Mucosa of gallbladder (tissue), 1 donor: ENCODE measurements at regions not wholly inside any gene's neighbourhood (a gene's known extent, or its start where the extent isn't known, plus 50 kb on each side); places are given as distances from the start of the nearest gene placed in this dataset.
"Not testable (repeated sequence)": the region's sequence is repeated elsewhere in the genome, so short reads cannot be mapped to it uniquely, and the experiment has no call there.

ENCODE experiments used
- DNase-seq: peaks from one replicate; pipeline ENCODE4 v3.0.0-alpha.2; 2020; ENCODE audit warnings: low spot score
- donor health status: DM: no; HTN: no; CAD: no.

DNA sequence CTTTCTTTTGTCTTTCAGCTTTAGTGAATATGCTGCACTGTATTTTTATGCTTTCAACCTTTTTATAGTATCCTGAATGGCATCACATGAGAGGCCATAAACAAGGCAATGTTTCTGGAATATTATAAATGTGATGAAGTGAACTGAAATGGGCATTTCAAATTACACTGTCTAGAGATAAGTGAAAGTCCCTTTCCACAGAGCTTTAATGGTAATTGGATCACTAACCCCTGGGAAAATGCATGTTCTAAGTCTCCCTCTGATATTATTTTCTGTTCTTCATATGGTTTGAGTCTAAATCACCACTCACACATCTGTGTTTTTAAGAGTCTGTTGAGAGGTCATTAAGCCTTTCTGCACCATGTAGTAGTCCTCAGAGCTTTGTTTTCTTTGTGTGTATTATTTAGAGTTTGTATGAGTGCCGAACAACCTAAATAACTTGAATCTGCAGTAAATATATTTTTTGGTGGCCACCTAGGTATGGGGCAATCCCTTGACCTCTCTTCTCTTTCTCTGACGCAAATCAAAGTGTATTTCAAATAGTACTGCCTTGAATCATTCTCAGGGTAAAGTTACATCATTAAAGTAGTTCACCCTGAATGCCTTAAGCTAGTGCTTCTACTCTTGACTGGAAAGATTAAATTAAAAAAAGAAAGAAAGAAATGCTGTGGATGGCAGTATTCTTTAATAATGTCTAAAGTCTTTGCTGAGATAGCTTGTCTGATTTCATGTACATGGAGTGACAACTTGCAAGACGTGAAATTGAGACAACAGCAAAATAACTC is 1931.0 kb upstream of the CDH6 start:
- DNase-seq, result no peak

DNA sequence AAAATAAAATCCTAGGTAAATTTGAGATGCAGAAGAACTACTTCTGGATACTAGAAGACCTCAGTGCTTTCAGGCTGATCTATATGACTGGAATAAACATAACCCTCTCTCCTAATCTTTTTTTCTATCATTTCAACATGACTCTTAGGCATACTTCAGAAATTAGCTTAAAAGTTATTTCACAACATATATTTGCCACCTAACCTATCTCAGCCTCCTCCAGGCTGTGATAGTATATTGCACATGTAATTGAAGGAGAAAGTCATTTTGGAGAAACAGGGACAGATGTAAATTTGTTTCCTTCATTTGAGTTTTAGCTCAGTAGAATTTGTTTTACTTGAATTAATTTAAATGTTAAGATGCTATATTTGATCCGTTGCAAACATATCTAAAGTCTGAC is 1932.3 kb upstream of the CDH6 start:
- DNase-seq, result no peak

DNA sequence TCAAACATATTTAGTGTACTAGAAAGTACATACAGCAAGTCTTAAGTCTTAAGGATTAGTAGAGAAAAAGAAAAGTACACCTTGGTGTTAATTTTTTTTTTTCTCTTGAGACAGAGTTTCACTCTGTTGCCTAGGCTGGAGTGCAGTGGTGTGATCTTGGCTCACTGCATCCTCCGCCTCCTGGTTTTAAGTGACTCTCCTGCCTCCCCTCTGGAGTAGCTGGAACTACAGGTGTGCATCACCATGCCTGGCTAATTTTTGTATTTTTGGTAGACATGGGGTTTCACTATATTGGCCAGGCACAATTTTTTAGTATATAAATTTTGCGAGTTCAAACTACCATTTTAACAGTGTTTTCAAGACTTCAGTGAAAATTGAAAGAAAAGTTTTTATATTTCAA is 1941.1 kb upstream of the CDH6 start:
- no peak for DNase-seq

DNA sequence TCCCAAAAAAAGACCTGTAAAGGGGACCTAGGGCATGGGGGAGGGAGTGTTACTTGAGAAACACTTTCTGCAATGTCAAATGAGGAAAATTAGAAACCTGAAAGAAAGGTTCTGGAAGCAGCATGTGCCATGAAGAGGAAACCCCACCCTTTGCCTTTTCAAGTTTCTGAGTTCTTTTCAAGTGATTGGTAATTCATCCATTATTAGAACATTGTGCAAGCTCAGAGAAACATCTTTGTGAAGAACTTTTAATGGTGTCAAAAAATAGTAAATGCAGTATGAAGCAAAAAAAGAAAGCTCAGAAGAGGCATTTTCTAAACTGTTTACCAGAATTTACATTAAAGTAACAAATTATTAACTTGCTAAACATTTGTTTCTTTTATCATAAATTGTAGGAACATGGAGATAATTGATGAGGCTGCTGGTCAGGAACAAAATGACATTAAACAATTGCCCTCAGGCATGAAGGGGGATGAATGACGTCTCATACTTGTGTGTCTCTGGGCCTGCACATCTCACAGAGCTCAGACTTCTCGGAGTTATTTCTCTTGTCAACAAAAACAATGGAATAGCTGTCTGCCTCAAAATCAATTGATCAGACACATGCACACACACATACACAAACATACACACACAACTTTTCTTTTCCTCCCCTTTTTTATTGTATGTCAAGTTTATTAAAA is 1946.0 kb upstream of the CDH6 start:
- DNase-seq, result no peak

DNA sequence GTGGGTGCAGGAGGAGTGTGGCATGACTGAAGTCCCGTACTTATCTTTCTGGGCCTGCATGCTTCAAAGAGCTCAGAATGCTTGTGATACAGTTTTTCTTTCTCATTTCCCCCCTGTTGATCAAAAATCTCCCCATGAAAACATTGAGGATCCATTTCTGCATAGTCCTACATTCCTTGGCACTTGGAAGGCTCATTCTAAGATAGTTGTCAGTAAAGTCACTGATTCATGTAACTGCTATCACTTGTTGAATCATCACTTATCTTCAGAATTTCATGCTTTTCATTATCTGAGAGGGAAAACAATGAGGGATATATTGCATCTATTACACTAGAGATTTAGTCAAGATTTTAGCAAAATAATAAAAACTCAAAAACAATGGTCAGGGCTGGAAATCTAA is 1953.1 kb upstream of the CDH6 start:
- DNase-seq, result no peak

DNA sequence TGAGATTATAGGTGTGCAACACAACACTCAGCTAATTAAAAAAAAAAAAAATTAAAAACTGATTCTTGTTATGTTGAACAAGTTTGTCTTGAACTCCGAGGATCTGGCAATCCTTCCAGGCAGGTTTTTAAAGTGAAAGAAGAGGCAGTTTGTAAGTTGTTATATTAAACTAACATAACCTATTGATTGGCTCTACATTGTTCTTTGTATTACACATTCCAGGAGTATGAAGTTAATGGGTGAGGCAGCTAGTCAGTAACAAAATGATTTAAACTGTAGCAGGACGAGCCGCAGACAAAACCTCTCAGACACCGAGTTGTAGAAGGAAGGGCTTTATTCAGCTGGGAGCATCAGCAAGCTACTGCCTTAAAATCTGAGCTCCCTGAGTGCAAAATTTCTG is 1953.9 kb upstream of the CDH6 start:
- DNase-seq, result peak; percentile 14

DNA sequence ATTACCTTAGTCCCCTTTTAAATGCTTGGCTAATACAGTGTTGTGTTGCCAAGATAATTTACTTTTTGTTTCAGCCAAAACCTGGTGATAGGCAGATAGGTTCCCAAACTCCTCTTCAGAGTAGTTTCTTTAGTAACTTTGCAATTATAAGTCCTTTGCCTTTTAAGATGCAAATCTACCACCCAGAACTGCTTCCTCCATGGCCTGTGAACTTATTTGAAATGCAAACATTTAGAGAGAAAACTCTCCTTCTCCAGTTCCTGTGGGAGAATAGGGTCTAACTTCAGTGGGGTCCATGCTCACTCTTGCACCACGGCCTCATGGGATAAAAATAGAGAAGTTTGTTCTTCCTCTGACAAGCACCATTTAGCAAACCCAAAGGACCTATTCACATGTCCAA is 1955.4 kb upstream of the CDH6 start:
- DNase-seq, result no peak

DNA sequence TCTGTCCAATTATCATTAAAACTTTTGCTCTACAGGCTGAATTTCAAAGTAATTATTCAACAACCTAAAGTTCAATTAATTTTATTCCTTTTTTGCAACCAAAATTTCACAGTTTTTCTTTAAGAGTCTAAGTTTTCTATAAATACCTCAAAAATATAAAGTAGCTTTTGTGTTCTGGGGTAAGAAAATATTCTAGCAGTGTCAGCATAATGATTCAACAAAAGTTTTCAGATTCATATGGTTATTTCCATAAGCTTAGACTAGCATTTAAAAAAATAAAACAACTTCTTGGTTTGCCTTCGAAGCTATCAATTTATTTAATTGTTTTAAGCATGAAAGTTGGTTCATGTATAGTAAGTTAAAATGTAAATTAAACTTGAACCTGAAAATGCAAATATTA is 1962.3 kb upstream of the CDH6 start:
- no peak for DNase-seq

DNA sequence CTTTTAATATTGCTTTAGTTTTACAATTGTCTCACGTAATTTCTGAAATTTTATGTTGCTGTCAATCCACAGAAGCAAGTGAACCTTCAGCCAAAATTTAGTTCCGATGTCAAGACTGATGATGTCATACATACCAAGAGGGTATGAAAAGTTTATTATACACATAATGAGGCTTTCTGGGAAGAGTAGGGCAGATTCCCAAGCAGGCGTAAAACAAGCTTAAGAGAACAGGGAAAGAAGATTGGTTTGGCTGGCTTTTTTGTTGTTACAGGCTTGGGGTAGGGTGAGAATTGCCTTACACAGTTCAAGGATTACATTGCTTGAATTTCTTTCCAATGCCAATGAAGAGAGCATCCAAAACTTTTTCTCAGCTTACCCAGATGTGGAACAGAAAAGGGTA is 1962.9 kb upstream of the CDH6 start:
- DNase-seq, result no peak

DNA sequence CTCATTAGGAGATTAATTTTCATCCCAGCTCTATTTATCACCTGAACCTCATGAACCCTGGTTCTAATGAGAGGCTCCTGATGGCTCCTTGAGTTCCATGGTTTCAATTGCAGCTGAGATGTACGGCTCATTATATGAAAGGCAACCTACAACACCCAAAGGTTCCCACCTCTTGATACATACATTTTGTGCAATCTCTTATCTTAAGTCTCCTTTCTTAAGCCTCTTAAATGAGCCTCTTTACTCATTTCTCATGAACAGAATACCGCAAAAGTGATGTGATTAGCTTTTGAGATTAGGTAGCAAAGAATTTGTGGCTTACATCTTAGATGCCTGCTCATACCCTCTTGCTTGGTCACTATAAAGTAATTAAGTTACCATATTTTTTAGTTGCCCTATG is 1964.0 kb upstream of the CDH6 start:
- no peak for DNase-seq

DNA sequence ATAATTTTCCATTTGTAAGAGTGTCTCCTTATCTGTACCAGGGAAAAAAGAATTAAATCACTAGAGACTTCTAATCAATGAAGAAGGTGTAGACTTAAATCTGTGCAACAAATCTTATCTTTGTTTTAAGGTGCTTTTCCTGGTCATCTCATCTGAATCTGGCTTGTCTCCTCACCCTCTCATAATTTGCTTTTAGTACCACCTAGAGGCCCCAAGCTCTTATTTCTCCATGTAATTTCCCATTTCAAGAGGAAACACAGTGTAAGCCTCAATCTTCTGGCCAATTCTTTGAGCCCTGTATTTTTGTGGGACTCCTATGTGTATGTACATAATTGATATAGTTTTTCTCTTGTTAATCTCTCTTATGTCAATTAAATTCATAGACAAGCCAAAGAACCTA is 1975.3 kb upstream of the CDH6 start:
- DNase-seq, result no peak

DNA sequence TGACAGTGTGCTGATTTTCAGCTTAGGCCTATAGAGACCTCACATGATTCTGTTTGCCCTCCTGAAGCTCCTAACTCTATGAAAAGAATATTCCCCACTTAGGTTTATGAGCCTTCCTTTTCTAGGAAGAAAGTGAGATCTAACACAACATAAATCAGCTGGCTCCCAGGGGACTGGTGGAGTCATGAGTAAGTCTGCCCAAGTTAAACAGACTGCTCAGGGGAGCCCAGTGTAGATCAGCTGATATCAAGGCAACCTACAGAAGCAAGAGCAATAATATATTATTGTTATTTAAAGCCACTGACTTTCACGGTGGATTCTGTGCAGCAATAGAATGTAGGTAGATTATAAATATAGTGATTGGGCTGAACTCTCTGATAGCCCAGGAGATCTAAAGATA is 1978.6 kb upstream of the CDH6 start:
- DNase-seq, result no peak

DNA sequence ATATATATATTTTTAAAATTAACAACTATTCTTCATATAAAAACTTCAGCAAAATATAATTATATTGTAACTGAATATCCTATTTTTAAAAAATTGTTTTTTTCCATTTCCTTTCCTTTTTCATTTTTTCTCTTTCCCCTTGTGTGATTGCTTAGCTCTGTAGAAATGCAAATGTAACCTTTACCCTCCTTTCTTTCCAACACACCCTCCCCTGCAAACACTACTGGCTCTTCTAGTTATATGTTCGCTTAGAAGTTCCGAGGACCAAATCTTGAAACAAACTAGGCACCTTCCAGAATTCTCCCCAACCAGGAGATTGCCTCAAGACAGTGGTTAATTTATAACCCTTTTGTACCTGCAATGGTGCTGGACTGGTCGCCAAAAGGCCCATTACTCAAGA is 1980.0 kb upstream of the CDH6 start:
- no peak for DNase-seq

DNA sequence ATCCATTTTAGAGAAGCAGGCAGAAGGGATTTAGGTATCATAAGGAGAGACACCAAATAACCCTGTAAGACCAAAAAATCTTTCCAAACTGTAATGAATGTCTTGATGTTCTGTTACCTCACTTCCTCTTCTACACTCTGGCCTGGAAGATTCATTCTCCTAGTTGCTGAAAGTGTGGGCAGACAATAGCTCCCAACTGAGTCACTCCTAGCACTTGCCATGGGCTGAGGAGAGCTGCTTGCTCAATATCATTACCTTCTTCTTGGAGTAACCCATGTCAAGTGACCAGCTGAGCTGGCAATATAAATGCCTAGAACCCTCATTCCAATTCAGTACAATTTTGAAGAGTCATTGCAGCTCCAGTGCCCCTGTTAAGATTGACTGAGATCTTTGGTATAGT is 1985.5 kb upstream of the CDH6 start:
- DNase-seq, result no peak

DNA sequence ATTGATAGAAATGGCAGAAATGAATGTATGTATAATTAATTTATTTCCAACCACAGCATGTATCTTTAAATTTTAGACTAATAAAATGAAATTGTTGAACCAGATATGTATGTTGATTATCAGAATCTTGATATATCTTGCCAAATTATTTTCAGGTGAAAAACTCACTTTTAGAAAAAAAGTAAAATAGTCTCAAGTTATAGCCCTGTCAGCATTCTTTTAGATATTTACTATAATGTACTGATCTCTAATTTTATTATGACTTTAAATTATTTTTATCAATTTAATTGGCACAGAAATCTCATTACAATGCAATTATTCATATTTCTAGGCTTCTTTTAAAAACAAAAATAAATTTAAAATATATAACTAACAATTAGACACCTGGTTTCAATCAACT is 1990.4 kb upstream of the CDH6 start:
- no peak for DNase-seq

DNA sequence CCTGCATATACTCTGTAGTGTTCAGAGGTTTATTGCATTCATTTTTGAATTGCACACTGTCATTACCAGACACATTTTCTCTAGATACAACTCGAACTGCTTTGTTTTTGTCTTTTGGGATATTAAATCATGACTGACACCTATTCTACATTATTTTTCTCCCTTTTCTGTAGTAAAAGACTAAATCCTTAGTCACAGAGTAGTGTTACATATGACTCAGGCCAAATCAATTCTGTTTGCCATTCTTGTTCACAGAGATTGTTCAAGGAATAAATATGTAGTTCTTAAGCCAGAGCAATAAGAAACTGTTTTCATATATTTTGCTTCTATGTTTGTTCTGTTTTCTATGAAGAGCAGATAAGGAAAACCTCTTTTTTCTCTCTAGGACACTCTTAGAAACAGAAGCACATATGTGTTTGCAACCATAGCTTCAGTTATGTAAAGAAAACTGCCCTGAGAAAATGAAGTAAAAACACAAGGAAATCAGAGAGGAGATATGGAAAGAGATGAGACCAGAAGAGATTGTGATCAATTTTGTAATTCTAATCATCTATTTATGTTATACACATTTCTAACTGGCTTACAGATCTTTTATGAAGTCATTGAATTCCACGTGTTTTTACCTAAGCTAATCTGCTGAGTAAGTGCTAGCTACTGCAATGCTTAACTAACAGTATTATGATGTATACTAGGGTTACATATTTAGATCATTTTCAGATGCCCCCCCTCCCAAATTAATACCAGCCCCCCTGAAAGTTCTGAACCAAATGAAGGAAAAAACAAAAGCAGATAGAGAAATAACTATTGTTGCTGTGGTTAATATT is 1995.6 kb upstream of the CDH6 start:
- DNase-seq, result no peak

DNA sequence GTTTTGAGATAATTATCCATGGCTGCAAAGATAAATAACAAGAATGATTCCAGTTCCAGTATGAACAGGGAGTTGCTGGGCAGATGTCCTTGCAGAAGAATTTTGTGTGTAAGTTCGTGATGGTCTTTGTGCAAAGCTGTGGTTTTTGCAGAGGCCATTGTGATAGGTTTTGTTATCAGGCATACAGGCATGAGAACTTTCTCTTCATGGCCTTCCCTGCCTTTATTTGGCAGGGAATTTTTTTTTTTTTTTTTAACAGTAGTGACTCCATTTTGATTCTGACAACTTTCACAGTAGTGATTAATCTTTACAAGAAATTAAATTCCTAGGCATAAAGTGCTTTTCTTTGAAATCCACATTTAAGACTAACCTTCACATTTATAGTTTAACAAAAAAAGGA is 1999.5 kb upstream of the CDH6 start:
- DNase-seq, result no peak

DNA sequence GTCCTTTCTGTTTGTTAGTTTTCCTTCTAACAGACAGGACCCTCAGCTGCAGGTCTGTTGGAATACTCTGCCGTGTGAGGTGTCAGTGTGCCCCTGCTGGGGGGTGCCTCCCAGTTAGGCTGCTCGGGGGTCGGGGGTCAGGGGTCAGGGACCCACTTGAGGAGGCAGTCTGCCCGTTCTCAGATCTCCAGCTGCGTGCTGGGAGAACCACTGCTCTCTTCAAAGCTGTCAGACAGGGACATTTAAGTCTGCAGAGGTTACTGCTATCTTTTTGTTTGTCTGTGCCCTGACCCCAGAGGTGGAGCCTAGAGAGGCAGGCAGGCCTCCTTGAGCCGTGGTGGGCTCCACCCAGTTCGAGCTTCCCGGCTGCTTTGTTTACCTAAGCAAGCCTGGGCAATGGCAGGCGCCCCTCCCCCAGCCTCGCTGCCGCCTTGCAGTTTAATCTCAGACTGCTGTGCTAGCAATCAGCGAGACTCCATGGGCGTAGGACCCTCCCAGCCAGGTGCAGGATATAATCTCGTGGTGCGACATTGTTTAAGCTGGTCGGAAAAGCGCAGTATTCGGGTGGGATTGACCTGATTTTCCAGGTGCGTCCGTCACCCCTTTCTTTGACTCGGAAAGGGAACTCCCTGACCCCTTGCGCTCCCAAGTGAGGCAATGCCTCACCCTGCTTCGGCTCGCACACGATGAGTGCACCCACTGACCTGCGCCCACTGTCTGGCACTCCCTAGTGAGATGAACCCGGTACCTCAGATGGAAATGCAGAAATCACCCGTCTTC is 2002.0 kb upstream of the CDH6 start:
- not testable (repeated sequence) for DNase-seq

DNA sequence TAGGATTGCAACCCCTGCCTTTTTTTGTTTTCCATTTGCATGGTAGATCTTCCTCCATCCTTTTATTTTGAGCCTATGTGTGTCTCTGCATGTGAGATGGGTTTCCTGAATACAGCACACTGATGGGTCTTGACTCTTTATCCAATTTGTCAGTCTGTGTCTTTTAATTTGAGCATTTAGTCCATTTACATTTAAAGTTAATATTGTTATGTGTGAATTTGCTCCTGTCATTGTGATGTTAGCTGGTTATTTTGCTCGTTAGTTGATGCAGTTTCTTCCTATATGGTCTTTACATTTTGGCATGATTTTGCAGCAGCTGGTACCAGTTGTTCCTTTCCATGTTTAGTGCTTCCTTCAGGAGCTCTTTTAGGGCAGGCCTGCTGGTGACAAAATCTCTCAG is 2003.1 kb upstream of the CDH6 start:
- DNase-seq, result not testable (repeated sequence)

DNA sequence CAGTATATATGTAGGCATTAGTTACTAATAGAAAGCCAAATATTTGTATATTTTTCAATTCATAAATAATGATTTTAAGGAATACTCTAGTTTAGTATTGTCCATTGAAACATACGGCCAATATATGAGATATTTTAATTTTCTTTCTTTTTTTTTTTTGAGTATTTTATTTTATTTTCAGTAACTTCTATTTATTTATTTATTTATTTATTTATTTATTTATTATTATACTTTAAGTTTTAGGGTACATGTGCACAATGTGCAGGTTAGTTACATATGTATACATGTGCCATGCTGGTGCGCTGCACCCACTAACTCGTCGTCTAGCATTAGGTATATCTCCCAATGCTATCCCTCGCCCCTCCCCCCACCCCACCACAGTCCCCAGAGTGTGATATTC is 2007.1 kb upstream of the CDH6 start:
- DNase-seq, result not testable (repeated sequence)

DNA sequence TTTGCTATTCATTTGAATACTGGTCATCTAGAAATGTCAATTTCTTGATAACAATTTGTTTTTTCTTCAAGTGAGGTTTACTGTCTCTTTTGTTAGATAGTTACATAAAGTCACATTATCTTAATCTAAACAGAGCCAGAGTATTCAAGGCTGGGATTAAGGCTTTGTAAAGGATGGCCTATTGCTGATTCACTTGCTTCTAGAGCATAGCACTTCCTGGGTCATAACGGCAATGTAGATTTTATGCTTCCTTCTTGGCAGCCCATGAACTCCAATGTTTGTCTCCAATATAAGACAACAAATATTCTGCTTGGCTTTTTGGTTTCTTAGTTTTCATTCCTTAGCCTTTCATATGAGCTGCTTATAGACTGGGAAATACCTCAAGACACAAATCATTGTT is 2007.9 kb upstream of the CDH6 start:
- DNase-seq, result no peak

DNA sequence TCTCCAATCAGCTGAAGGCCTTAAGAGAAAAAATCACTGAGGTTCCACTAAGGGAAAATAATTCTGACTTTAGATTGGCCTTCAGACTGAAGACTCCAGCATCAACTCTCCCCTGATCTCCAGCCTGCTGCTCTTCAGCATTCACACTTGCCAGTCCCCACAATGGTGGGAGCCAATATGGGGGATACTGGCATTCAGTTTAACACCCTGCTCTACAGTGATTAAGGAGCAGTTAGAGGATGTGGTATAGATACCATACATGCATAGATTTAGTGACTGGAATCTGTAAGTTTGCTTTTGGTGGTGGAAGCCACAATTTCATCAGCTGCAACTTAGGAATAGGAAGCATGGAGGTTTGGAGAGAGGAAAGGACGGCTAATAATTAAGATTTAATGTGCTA is 2017.7 kb upstream of the CDH6 start:
- DNase-seq, result no peak
